Activated naive CD8-positive, alpha-beta T cell treated with anti-CD3 and anti-CD28 coated beads for 36 hours (primary cell): ENCODE measurements at regions not wholly inside any gene's neighbourhood (a gene's known extent, or its start where the extent isn't known, plus 50 kb on each side); places are given as distances from the start of the nearest gene placed in this dataset.
"Not testable (repeated sequence)": the region's sequence is repeated elsewhere in the genome, so short reads cannot be mapped to it uniquely, and the experiment has no call there.

Experiments used
- DNase-seq: peaks from one replicate; pipeline ENCODE4 v3.0.0; 2021
- H3K27ac Mint-ChIP-seq: one replicate; pipeline ENCODE4 v1.8.0; 2022; ENCODE audit warnings: mild to moderate bottlenecking, moderate library complexity, mixed read lengths
- H3K27me3 Mint-ChIP-seq: one replicate; pipeline ENCODE4 v1.8.0; 2022; ENCODE audit warnings: mild to moderate bottlenecking, mixed read lengths
- H3K36me3 Mint-ChIP-seq: one replicate; pipeline ENCODE4 v1.8.0; 2021; ENCODE audit warnings: mild to moderate bottlenecking, mixed read lengths
- H3K4me1 Mint-ChIP-seq: one replicate; pipeline ENCODE4 v1.8.0; 2021; ENCODE audit warnings: mixed read lengths
- H3K4me3 Mint-ChIP-seq: one replicate; pipeline ENCODE4 v1.8.0; 2022; ENCODE audit warnings: mild to moderate bottlenecking, moderate library complexity, mixed read lengths
- H3K9me3 Mint-ChIP-seq: one replicate; pipeline ENCODE4 v1.8.0; 2022; ENCODE audit warnings: mixed read lengths

DNA sequence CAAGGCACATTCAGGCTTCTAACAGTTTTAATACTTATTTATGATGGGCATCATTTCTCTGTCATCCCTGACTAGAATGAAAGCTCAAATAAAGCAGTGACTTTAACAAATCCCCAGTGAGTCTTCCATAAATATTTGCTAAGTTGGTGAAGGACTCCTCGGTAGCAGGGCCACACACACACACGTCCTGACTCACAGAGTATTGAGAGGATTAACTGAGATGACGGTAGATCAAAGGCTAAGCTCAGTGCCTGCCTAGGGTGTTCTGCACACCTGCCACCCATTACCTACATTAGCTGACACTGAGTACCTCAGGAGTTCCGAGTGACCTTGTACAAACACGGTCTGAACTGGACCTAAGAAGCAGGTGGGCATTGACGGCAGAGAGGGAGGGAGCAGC, 197.3 kb upstream of the SFSWAP start:
- Mint-ChIP-seq H3K4me3 (no peak overlapping the region), H3K27me3 (peaks cover 4% of the 10 kb centered on the region), H3K4me1 (peaks cover 11% of the 10 kb centered on the region), H3K36me3 (no peaks in the 10 kb centered on the region), H3K9me3 (peaks cover 15% of the 10 kb centered on the region), H3K27ac (no peak overlapping the region)
- no peak for DNase-seq

DNA sequence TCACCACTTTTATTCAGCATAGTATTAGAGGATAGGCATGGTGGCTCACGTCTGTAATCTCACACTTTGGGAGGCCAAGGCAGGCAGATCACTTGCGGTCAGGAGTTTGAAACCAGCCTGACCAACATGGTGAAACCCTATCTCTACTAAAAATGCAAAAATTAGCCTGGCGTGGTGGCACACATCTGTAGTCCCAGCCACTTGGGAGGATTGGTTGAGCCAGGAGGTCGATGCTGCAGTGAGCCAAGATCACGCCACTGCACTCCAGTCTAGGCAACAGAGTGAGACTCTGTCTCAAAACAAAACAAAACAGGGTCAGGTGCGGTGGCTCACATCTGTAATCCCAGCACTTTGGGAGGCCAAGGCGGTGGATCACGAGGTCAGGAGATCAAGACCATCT, 190.3 kb upstream of the SFSWAP start:
- not testable (repeated sequence) for H3K27ac Mint-ChIP-seq, H3K4me3 Mint-ChIP-seq, H3K36me3 Mint-ChIP-seq, DNase-seq, H3K4me1 Mint-ChIP-seq
- Mint-ChIP-seq H3K27me3 (peaks cover 11% of the 10 kb centered on the region), H3K9me3 (peaks cover 17% of the 10 kb centered on the region)

DNA sequence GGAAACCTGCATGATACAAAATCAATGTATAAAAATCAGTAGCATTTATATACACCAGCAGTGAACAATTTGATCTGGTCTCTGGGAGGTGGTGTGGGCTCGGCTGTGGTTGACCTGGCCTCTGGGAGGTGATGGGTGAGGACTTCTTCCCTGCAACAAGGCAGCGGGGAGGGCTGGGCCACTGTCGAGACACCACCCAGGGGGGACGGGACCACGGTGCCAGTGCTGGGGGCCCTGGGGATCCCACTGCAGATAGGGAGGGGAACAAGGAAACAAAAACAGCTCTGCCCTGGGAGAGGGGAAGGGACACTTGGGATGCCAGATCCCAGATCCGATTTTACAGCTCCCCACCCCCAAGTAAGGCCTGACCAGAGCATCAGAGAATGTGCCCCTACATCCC, 189.6 kb upstream of the SFSWAP start:
- DNase-seq, result no peak
- no peaks in the 10 kb centered on the region for H3K4me1 Mint-ChIP-seq
- H3K27me3 Mint-ChIP-seq, result peaks cover 11% of the 10 kb centered on the region

DNA sequence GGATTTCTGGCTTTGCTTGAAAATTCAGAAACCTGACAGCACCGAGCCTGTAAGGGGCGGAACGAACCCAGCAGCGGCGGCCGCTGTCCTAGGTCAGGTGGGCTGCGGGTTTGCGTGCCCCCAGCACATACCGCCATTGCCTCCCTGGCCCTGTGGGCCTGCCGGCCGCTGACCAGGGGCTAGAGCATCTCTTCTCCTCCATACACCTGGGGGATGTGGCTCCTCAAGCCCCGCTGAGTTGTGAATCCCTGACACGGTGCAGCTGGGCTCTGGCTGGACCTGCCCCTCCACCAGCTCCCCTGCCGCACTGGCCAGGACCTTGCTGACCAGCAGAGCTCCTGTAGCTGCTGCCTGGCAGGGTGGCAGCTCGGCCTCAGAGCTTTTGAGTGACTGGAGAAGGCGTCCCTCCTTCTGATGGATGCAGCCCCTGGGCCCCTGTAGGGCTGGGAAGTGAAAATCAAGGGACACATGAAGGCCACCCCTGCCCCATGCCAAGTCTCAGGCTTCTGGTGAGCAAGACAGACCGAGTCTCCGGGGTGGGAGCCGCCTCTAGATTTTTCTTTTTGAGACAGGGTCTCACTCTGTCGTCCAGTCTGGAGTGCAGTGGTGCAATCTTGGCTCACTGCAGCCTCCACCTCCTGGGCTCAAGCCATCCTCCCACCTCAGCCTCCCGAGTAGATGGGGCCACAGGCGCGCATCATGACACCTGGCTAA, 184.9 kb upstream of the SFSWAP start:
- DNase-seq, result no peak
- Mint-ChIP-seq H3K27ac (no peak overlapping the region), H3K27me3 (no peaks in the 10 kb centered on the region), H3K9me3 (no peaks in the 10 kb centered on the region), H3K4me3 (no peak overlapping the region), H3K36me3 (no peaks in the 10 kb centered on the region), H3K4me1 (peaks cover 3% of the 10 kb centered on the region)

More for the DNA sequence above, 189.6 kb upstream of the SFSWAP start:
- Mint-ChIP-seq H3K27ac (no peak overlapping the region), H3K36me3 (no peaks in the 10 kb centered on the region), H3K4me3 (no peak overlapping the region), H3K9me3 (peaks cover 12% of the 10 kb centered on the region)

DNA sequence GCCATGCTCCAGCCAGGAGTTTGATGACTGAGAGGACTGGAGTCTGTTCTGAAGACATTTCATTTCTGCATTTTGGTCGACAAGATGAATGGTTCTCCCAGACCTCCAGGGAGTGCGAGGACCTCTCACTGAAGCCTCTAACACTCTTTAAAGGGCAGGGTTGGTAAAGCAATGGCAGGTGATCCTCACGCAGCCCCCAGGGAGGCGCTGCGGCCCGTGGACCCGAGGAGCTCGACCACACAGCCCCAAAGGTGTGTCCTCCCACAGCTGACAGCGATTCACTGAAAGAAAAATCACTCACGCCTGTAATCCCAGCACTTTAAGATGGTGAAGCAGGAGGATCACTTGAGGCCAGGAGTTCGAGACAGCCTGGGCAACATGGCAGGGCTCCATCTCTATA, 183.8 kb upstream of the SFSWAP start:
- no peak for DNase-seq
- no peaks in the 10 kb centered on the region for H3K36me3 Mint-ChIP-seq
- H3K4me3 Mint-ChIP-seq, result no peak overlapping the region
- no peaks in the 10 kb centered on the region for H3K9me3 Mint-ChIP-seq
- H3K4me1 Mint-ChIP-seq, result peaks cover 3% of the 10 kb centered on the region
- no peaks in the 10 kb centered on the region for H3K27me3 Mint-ChIP-seq
- no peak overlapping the region for H3K27ac Mint-ChIP-seq

DNA sequence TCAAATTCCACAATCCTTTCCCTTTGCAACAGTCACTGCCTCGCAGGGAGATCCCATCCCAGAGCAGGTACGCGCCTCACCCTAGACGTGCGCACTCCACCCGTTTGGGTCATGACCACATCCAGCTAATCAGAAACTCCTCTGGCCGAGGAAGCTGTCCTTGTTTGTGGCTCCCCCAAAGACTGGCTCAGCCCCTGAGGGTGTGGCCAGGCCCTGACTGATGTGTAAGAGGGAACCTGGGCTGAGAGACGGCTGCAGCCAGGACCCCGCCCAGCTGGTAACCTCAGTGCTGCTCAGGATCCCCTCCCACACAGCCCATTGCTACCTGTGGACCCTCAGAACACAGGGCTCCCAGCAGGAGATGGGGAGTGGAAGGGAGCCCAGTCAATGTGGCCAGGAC, 183.2 kb upstream of the SFSWAP start:
- Mint-ChIP-seq H3K27me3 (no peaks in the 10 kb centered on the region), H3K9me3 (no peaks in the 10 kb centered on the region), H3K27ac (no peak overlapping the region), H3K4me1 (peaks cover 3% of the 10 kb centered on the region), H3K4me3 (no peak overlapping the region), H3K36me3 (no peaks in the 10 kb centered on the region)
- DNase-seq, result no peak

DNA sequence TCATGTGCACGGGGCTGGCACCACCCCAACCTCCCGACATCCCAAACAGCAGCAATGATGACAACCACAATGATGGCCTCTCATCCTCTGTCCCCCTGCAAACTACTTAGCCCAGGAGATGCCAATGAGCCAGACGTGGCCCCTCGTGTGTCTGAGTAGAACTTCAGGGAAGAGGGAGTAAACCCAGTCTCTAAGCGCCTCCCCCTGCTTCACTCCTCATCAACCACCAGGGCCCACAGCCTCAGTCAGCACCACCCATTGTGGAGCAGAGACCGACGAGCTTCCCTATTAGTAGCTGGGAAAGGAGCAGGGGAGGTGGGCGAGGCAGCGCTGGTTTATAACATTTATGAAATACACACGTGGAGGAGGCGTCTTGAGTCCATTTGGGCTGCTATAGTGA, 182.7 kb upstream of the SFSWAP start:
- H3K9me3 Mint-ChIP-seq, result no peaks in the 10 kb centered on the region
- H3K4me3 Mint-ChIP-seq, result no peak overlapping the region

DNA sequence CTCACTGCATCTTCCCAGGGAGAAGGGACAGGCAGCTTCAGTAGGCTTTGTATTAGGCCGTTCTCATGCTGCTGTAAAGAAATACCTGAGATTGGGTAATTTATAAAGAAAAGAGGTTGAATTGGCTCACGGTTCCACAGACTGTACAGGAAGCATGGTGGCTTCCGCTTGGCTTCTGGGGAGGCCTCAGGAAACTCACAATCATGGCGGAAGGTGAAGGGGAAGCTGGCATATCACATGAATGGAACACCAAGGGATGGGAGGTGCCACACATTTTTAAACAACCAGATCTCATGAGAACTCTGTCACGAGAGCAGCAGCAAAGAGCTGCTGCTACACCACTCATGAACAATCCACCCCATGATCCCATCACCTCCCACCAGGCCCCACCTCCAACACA, 182.2 kb upstream of the SFSWAP start:
- Mint-ChIP-seq H3K9me3 (no peaks in the 10 kb centered on the region), H3K4me3 (no peak overlapping the region), H3K4me1 (peaks cover 3% of the 10 kb centered on the region), H3K27me3 (no peaks in the 10 kb centered on the region), H3K27ac (no peak overlapping the region), H3K36me3 (no peaks in the 10 kb centered on the region)
- DNase-seq, result no peak

More for the DNA sequence above, 182.7 kb upstream of the SFSWAP start:
- DNase-seq, result no peak
- no peaks in the 10 kb centered on the region for H3K36me3 Mint-ChIP-seq
- H3K27me3 Mint-ChIP-seq, result no peaks in the 10 kb centered on the region
- no peak overlapping the region for H3K27ac Mint-ChIP-seq
- peaks cover 3% of the 10 kb centered on the region for H3K4me1 Mint-ChIP-seq

DNA sequence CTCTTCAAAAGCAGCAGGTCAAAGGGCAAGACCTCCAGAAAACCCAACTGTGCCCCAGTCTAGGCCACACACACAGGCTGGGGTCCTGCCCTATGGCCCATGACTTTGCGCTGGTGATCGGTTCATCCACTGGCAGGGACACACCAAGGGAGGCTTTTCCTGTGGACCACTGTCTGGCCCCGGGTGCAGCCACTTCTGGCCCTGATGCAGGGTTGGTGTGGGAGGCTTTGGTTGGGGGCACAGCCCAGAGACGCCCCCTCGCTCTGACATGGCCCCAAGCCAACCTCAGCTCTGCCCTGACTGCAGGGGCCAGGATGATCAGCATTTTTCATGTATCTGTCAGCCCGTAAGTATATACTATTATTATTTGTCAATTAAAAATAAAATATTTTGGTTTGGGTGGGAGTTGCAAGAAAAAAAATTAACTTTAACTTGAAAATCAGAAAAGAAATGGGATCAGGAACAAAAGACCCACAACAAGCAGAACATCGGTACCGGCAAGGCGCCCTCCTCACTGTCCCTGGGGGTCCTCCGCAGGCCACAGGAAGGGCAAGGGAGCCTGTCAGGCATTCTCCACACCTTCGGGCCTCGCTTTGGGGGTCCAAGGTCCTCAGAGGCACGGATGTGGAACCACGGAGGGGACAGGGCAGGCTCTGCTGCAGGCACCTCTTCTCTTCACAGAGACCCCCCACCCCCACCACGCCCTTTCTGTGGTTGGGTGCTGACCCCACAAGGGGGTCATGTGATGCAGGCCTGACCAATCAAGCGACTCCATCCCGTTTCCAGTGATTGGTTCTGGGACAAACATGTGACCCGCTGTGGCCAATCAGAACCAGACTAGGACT, 181.5 kb upstream of the SFSWAP start:
- Mint-ChIP-seq H3K27ac (no peak overlapping the region), H3K4me1 (peaks cover 3% of the 10 kb centered on the region), H3K27me3 (no peaks in the 10 kb centered on the region), H3K4me3 (no peak overlapping the region), H3K9me3 (no peaks in the 10 kb centered on the region), H3K36me3 (no peaks in the 10 kb centered on the region)
- no peak for DNase-seq

DNA sequence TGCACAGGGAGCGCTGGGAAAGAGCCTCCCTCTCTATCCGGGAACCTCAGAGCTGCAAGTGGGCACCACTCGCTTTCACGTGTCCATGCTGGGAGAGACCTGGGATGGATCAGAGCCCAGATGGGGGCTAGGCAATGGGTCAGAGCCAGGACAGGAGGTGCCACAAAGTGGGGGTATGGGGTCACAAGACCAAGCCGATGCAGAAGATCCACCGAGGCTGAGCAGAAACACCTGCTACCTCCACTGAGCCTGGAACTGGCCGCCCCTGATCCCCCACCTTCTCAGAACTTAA, 180.9 kb upstream of the SFSWAP start:
- DNase-seq, result no peak
- Mint-ChIP-seq H3K27ac (no peak overlapping the region), H3K4me1 (peaks cover 3% of the 10 kb centered on the region), H3K9me3 (no peaks in the 10 kb centered on the region), H3K4me3 (no peak overlapping the region), H3K27me3 (no peaks in the 10 kb centered on the region), H3K36me3 (no peaks in the 10 kb centered on the region)

DNA sequence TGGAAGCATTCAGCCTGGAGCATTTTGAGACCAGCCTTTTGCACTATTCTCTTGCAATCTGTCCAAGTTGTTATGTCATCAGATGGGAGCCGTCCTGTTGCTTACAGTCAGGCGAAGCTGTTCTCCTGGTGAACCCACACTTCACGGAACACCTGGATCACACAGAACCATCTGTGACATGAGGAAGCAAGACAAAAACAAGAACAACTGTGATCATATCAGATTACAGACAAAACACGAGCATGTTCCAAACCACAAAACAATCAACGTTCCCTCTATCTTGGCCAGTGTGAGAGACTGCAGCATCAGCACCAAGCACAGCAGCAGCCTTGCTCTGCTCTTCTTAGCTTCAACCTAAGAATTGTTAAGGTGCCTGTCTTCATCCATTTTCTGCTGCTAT, 180.5 kb upstream of the SFSWAP start:
- no peak overlapping the region for H3K4me3 Mint-ChIP-seq
- DNase-seq, result no peak
- H3K9me3 Mint-ChIP-seq, result no peaks in the 10 kb centered on the region
- H3K4me1 Mint-ChIP-seq, result peaks cover 3% of the 10 kb centered on the region
- no peaks in the 10 kb centered on the region for H3K27me3 Mint-ChIP-seq
- no peak overlapping the region for H3K27ac Mint-ChIP-seq
- H3K36me3 Mint-ChIP-seq, result no peaks in the 10 kb centered on the region

DNA sequence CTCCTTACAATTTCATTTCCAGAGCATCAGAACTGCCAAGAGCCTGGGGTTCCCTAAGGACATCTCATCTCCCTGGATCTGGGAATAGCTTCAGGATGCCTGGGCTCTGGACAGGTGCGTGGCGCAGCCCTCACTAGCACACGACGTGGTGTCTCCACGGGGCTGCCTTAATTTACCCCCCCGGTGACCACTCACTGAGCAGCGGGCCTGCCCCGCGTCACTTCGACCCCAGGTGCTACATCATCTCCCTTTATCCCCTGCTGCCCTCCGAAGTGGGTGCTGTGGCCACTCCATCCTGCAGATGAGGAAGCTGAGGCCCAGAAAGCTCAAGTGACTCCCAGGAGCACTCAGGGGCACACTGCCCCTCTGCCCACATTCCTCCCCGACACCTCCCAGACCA, 177.8 kb upstream of the SFSWAP start:
- peaks cover 6% of the 10 kb centered on the region for H3K4me1 Mint-ChIP-seq
- no peak overlapping the region for H3K27ac Mint-ChIP-seq
- H3K27me3 Mint-ChIP-seq, result no peaks in the 10 kb centered on the region
- H3K4me3 Mint-ChIP-seq, result no peak overlapping the region
- DNase-seq, result no peak
- H3K36me3 Mint-ChIP-seq, result no peaks in the 10 kb centered on the region
- no peaks in the 10 kb centered on the region for H3K9me3 Mint-ChIP-seq

DNA sequence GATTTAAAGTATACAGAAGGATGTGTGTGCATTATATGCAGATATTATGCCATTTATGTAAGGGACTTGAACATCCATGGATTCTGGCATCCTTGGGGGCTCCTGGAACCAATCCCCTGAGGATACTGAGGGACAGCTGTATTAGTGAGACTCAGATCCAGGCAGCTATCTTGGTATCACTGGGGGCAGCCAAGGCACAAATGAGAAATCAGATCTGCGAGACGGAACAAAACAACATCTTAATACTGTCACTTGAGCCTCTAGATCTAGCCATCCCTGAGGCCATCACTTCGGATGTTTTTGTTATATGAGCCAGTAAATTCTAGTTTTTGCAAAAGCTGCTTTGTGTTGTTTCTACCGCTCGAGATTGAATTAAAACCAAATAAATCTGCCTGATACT, 175.1 kb upstream of the SFSWAP start:
- Mint-ChIP-seq H3K4me1 (peaks cover 3% of the 10 kb centered on the region), H3K27me3 (no peaks in the 10 kb centered on the region), H3K4me3 (no peak overlapping the region), H3K27ac (no peak overlapping the region), H3K9me3 (no peaks in the 10 kb centered on the region), H3K36me3 (no peaks in the 10 kb centered on the region)
- no peak for DNase-seq

DNA sequence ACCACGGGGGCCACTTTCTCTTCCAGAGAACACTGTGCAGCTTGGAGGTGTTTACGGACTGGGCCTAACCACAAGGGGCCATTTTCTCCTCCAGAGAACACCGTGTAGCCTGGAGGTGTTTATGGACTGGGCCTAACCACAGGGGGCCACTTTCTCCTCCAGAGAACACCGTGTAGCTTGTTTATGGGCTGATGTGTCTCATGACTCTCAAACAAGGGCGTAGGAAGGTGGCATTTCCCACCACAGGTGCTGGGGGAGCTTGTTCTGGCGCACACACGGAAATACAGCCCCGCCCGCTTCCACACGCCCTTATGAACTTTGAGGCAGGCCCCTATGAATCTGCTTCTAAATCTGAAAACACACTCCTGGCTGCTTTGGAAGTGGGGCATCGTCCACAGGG, 174.6 kb upstream of the SFSWAP start:
- DNase-seq, result peak; percentile 31
- Mint-ChIP-seq H3K27ac (no peak overlapping the region), H3K9me3 (peaks cover under 1% of the 10 kb centered on the region), H3K27me3 (no peaks in the 10 kb centered on the region), H3K4me1 (peaks cover 3% of the 10 kb centered on the region), H3K4me3 (no peak overlapping the region), H3K36me3 (no peaks in the 10 kb centered on the region)

DNA sequence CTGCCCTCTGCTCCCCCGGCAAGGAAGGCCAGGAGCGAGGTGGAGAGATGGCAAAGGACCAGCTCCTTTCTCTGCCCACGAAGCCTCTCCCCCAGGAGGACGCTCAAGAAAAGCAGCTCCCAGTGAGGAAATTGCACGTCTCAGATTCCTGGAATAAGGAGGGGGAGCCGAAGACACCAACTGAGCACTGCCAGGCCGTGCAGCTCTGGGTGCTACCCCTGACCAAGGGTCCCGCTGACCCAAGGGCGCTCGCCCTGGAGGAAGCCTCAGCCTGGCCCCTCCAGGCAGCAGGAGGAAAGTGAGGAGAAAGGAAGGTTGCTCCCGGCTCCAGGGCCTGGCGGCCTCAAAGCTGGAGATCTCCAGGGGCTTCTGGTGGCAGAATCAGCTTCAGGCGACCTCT, 174.1 kb upstream of the SFSWAP start:
- DNase-seq, result no peak
- Mint-ChIP-seq H3K4me1 (peaks cover 4% of the 10 kb centered on the region), H3K27me3 (no peaks in the 10 kb centered on the region), H3K9me3 (peaks cover 1% of the 10 kb centered on the region), H3K36me3 (no peaks in the 10 kb centered on the region), H3K27ac (no peak overlapping the region), H3K4me3 (no peak overlapping the region)
